ENCODE measurements at regions not wholly inside any gene's neighbourhood (a gene's known extent, or its start where the extent isn't known, plus 50 kb on each side); places are given as distances from the start of the nearest gene placed in this dataset.

DNA sequence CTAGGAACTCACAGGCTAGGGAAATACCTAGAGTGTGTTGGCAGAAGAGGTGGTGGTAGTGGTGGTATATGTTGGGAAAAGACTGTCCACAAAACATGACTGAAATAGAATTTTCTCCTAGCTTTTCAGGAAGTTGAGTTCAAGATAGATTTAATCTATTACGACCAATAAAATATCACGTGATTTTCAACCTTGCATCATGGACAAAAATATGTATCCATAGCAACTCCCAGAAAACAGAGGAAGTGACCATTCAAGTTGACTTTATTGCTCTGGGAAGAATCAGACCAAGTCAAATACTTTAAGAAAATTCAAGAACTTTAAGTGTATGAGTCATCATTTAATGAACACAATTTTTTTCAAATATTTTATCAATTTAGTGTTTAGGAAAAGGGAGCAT, 347.0 kb upstream of the ZNF385D start:
- no peak for TF ChIP-seq EZH2 (IDR thresholded peaks at IDR 0.05; ENCODE audit: borderline replicate concordance, low read depth, low read length, severe bottlenecking)
- TF ChIP-seq, protein P1, sequence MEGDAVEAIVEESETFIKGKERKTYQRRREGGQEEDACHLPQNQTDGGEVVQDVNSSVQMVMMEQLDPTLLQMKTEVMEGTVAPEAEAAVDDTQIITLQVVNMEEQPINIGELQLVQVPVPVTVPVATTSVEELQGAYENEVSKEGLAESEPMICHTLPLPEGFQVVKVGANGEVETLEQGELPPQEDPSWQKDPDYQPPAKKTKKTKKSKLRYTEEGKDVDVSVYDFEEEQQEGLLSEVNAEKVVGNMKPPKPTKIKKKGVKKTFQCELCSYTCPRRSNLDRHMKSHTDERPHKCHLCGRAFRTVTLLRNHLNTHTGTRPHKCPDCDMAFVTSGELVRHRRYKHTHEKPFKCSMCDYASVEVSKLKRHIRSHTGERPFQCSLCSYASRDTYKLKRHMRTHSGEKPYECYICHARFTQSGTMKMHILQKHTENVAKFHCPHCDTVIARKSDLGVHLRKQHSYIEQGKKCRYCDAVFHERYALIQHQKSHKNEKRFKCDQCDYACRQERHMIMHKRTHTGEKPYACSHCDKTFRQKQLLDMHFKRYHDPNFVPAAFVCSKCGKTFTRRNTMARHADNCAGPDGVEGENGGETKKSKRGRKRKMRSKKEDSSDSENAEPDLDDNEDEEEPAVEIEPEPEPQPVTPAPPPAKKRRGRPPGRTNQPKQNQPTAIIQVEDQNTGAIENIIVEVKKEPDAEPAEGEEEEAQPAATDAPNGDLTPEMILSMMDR (IDR thresholded peaks at IDR 0.05; ENCODE audit: borderline replicate concordance, extremely low read depth, low read length, poor library complexity, severe bottlenecking) = no peak

Measured in DND-41 (cell line).